ENCODE measurements at regions not wholly inside any gene's neighbourhood (a gene's known extent, or its start where the extent isn't known, plus 50 kb on each side); places are given as distances from the start of the nearest gene placed in this dataset.

DNA sequence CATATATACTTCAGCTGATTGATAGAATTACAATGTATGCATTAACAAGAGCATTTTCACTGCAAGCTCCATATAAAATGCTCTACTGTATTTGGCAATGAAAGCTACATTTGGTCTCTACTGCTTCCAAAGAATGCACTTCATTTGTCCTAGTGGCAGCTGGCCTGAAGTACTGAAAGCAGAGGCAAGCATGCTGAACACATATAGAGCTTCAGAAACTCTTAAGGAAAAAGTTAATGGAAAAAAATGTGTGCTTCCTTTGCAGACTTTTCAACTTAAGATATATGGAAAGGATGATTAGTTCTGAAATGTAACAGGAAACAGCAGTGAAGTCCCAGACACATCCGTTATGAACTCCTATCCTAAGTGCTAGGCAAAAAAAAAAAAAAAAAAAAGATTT lies 537.1 kb upstream of the POM121L12 start:
- H2AK5ac ChIP-seq (ENCODE audit: low read depth, low read length), result no peak overlapping the region
- H2BK12ac ChIP-seq (ENCODE audit: low read depth, low read length), result no peak overlapping the region
- ChIA-PET CTCF (ENCODE audit: partially characterized antibody) (interaction anchor here (1.0 kb wide), 2 partner anchors 9 to 14 kb away, joined by 3 to 5 read pairs; no protein-coding TSS in a partner anchor), POLR2A (ENCODE audit: partially characterized antibody) (no interaction called here)
- no peak overlapping the region for H3K23ac ChIP-seq (ENCODE audit: insufficient read length)
- no peak for DNase-seq (ENCODE audit: low read depth in 1 of 2, low spot score in 2 of 2)
- H4K20me1 ChIP-seq (replicated peaks in 1 of 2; ENCODE audit: control insufficient read depth in 1 of 2, insufficient read depth in 2 of 2, low read length in 2 of 2), result no peaks in the 10 kb centered on the region
- H3K18ac ChIP-seq (ENCODE audit: extremely low read depth, low read length), result no peak overlapping the region
- no peak overlapping the region for H3K4me3 ChIP-seq (ENCODE audit: extremely low read depth in 1 of 4, insufficient read depth in 2 of 4, low read depth in 3 of 4, low read length in 4 of 4)
- TF ChIP-seq EGR1 (IDR thresholded peaks at IDR 0.05; ENCODE audit: borderline replicate concordance, low read depth, low read length) (no peak), RAD21 (IDR thresholded peaks at IDR 0.05 in 1 of 2, conservative IDR thresholded peaks at IDR 0.05 in 1 of 2; ENCODE audit: low read depth in 2 of 2, low read length in 2 of 2) (peak in 1 of 2 experiments; percentile 18; a peak in 1 of 4 replicates)
- TF ChIP-seq, protein P1, sequence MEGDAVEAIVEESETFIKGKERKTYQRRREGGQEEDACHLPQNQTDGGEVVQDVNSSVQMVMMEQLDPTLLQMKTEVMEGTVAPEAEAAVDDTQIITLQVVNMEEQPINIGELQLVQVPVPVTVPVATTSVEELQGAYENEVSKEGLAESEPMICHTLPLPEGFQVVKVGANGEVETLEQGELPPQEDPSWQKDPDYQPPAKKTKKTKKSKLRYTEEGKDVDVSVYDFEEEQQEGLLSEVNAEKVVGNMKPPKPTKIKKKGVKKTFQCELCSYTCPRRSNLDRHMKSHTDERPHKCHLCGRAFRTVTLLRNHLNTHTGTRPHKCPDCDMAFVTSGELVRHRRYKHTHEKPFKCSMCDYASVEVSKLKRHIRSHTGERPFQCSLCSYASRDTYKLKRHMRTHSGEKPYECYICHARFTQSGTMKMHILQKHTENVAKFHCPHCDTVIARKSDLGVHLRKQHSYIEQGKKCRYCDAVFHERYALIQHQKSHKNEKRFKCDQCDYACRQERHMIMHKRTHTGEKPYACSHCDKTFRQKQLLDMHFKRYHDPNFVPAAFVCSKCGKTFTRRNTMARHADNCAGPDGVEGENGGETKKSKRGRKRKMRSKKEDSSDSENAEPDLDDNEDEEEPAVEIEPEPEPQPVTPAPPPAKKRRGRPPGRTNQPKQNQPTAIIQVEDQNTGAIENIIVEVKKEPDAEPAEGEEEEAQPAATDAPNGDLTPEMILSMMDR (IDR thresholded peaks at IDR 0.05; ENCODE audit: control extremely low read depth in 1 of 3, insufficient read depth in 1 of 3, low read depth in 1 of 3, low read length in 3 of 3), result peak in 1 of 3 experiments; percentile 33; a peak in 2 of 4 replicates
- H4K5ac ChIP-seq (ENCODE audit: insufficient read length, low read depth, low read length), result no peak overlapping the region
- H3K9ac ChIP-seq (replicated peaks in 1 of 4; ENCODE audit: extremely low read depth in 1 of 4, low read depth in 3 of 4, low read length in 3 of 4), result no peak overlapping the region
- H4K8ac ChIP-seq (ENCODE audit: extremely low read depth, insufficient read depth, low read length), result no peak overlapping the region
- H3K56ac ChIP-seq (replicated peaks; ENCODE audit: insufficient read length, low read depth, low read length), result no peak overlapping the region
- no peaks in the 10 kb centered on the region for H3K4me1 ChIP-seq (replicated peaks in 1 of 4; ENCODE audit: control insufficient read depth in 3 of 4, insufficient read depth in 4 of 4, low read length in 3 of 4)
- H2AFZ ChIP-seq (ENCODE audit: low read length), result 0 out of 2 replicates have a peak overlapping the region, but pooled peaks have one; percentile 39
- H3K36me3 ChIP-seq (ENCODE audit: control insufficient read depth in 2 of 4, insufficient read depth in 4 of 4, low read length in 3 of 4), result no peaks in the 10 kb centered on the region
- H3K27me3 ChIP-seq (replicated peaks in 1 of 4; ENCODE audit: control insufficient read depth in 3 of 4, extremely low read depth in 1 of 4, insufficient read depth in 3 of 4, low read length in 3 of 4), result no peaks in the 10 kb centered on the region
- H3K4ac ChIP-seq (replicated peaks; ENCODE audit: insufficient read length, low read depth, low read length), result no peak overlapping the region
- no peak overlapping the region for H3K4me2 ChIP-seq (ENCODE audit: insufficient read depth in 1 of 2, low read depth in 2 of 2, low read length in 2 of 2)
- H3K9me3 ChIP-seq (ENCODE audit: insufficient read depth in 2 of 2, low read depth in 1 of 2, low read length in 1 of 2), result no peaks in the 10 kb centered on the region
- no peak overlapping the region for H2BK20ac ChIP-seq (ENCODE audit: low read length)
- no peaks in the 10 kb centered on the region for H3K79me1 ChIP-seq (ENCODE audit: low read depth, low read length)
- no peak overlapping the region for H3K14ac ChIP-seq (ENCODE audit: insufficient read length)
- no peak overlapping the region for H2BK15ac ChIP-seq (ENCODE audit: low read length)
- H2BK120ac ChIP-seq (replicated peaks; ENCODE audit: low read depth, low read length), result no peak overlapping the region
- WGBS, 2 experiments (ENCODE audit: extremely low coverage in 1 of 2, insufficient coverage in 1 of 2, insufficient read length in 1 of 2, insufficient replicate concordance in 2 of 2, low coverage in 1 of 2, low lambda C conversion rate in 2 of 2, missing lambda C conversion rate in 1 of 2), result 92% methylated on average over 1 of the region's 1 CpG; no CpG with 5 or more reads in 1 of the 2 experiments
- no peak overlapping the region for H3K27ac ChIP-seq (ENCODE audit: low read depth, low read length)
- H4K91ac ChIP-seq (replicated peaks; ENCODE audit: insufficient read length, low read length), result no peak overlapping the region
- no peak overlapping the region for H2BK5ac ChIP-seq (ENCODE audit: low read depth, low read length)
- no peaks in the 10 kb centered on the region for H3K23me2 ChIP-seq (ENCODE audit: low read depth, low read length)
- peak; percentile 39 for FAIRE-seq
- no peaks in the 10 kb centered on the region for H3K79me2 ChIP-seq (ENCODE audit: control insufficient read depth in 1 of 2, insufficient read depth in 2 of 2, low read length in 2 of 2)

Measured in H1 (cell line).